Esophagus squamous epithelium (tissue), 4 donors: ENCODE measurements at regions not wholly inside any gene's neighbourhood (a gene's known extent, or its start where the extent isn't known, plus 50 kb on each side); places are given as distances from the start of the nearest gene placed in this dataset.

Source experiments
- CTCF ChIP-seq, 6 experiments: fragments of 450-650 bp in 4 of 6; fragments of 200-600 bp in 2 of 6; sonication (generic) in 2 of 6; IDR thresholded peaks; one replicate each; pipeline ENCODE4 v1.5.1; 2016 to 2019; ENCODE audit warnings: antibody characterized with exemption in 6 of 6, mild to moderate bottlenecking in 4 of 6, moderate library complexity in 4 of 6
- POLR2A ChIP-seq, 4 donors: fragments of 450-650 bp; IDR thresholded peaks; one replicate each; pipeline ENCODE4 v1.6.1; 2017; ENCODE audit warnings: antibody characterized with exemption in 4 of 4, mild to moderate bottlenecking in 4 of 4, moderate library complexity in 3 of 4

- no peak for TF ChIP-seq CTCF (IDR thresholded peaks at IDR 0.05)
- TF ChIP-seq POLR2A (IDR thresholded peaks at IDR 0.05), result no peak
These were observed 1865.5 kb upstream of the TENM3 start for GRCh38 chr4:180377741-180378140.
